ENCODE measurements at regions not wholly inside any gene's neighbourhood (a gene's known extent, or its start where the extent isn't known, plus 50 kb on each side); places are given as distances from the start of the nearest gene placed in this dataset.
"Not testable (repeated sequence)": the region's sequence is repeated elsewhere in the genome, so short reads cannot be mapped to it uniquely, and the experiment has no call there.

DNA sequence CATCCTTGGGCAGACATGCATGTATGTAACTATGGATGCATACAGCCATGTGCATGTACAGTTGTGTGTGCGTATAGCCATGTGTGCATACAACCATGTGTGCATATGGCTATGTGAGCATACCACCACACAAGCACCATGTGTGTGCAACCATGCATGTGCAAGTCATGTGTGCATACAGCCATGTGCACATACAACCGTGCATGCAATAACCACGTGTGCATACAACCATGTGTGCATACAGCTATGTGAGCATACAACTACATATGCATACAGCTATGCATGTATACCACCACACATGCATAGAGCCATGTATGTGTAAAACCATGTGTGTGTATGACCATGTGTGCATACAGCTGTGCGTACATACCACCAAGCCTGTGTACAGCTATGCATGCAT lies 185.7 kb downstream of the BANP start:
- DNase-seq; intact Hi-C loops (cut with DNase I); H3K27ac ChIP-seq (ENCODE audit: low read length); ATAC-seq; H3K4me3 ChIP-seq (ENCODE audit: low read length); H3K27me3 ChIP-seq (ENCODE audit: control insufficient read depth, insufficient read depth); H3K9me3 ChIP-seq (ENCODE audit: control insufficient read depth, low read length); H3K4me1 ChIP-seq (ENCODE audit: control insufficient read depth, insufficient read depth, low read length): not testable (repeated sequence)
- 95% methylated on average over 4 of the region's 4 CpGs for WGBS

DNA sequence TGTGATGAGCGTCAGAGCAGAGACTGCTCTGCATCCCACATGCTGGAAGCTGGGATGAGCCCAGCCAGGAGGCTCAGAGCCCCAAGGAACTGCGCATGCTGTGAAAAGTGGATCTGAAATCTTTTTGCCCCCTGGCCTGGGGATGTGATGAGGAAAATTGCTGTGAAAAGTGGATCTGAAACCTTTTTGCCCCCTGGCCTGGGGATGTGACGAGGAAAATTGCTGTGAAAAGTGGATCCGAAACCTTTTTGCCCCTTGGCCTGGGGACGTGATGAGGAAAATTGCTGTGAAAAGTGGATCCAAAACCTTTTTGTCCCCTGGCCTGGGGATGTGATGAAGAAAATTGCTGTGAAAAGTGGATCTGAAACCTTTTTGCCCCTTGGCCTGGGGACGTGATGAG lies 187.9 kb downstream of the BANP start:
- H3K4me1 ChIP-seq (ENCODE audit: control insufficient read depth, insufficient read depth, low read length); ATAC-seq; H3K27me3 ChIP-seq (ENCODE audit: control insufficient read depth, insufficient read depth); intact Hi-C loops (cut with DNase I); DNase-seq; H3K4me3 ChIP-seq (ENCODE audit: low read length); H3K27ac ChIP-seq (ENCODE audit: low read length); H3K9me3 ChIP-seq (ENCODE audit: control insufficient read depth, low read length): not testable (repeated sequence)
- WGBS: 81% methylated on average over 6 of the region's 6 CpGs

DNA sequence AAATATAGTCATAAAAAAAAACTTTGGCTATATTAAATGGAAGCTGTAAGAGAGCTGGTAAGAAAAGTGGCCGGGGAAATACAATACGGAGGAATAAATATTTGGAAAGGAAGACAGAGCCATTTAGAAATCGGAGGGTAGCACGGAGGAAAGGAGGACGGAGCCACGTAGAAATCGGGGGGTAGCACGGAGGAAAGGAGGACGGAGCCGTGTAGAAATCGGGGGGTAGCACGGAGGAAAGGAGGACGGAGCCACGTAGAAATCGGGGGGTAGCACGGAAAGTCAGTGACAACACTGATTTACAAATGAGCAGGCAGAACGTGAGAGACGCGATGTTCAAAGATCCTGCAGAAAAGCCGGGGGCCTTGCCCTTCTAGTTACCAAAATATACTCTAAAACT lies 189.0 kb downstream of the BANP start:
- intact Hi-C loops (cut with DNase I); ATAC-seq: not testable (repeated sequence)

DNA sequence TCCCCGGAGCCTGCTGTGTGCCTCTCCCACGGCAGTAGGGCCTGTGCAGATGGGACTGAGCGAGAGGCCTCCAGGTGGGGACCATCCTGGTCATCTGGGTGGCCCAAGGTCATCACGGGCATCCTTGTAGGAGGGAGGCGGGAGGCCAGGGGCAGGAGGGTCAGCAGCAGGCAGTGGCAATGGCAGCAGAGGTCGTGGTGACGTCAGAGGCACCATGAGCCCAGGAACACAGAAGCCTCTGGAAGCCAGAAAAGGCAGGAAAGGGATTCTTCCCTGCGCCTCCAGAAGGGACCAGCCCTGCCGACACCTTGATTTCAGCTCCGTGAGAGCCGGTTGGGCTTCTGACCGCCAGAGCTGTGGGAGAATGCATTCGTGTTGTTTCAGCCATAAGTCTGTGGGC lies 190.3 kb downstream of the BANP start:
- H3K4me1 ChIP-seq (ENCODE audit: control insufficient read depth, insufficient read depth, low read length): no peaks in the 10 kb centered on the region
- no peak for DNase-seq
- intact Hi-C loops (cut with DNase I): no loop called here
- no peak overlapping the region for H3K27ac ChIP-seq (ENCODE audit: low read length)
- H3K27me3 ChIP-seq (ENCODE audit: control insufficient read depth, insufficient read depth): no peaks in the 10 kb centered on the region
- ATAC-seq: no peak
- H3K4me3 ChIP-seq (ENCODE audit: low read length): no peak overlapping the region
- peaks cover 2% of the 10 kb centered on the region for H3K9me3 ChIP-seq (ENCODE audit: control insufficient read depth, low read length)
- 81% methylated on average over 13 of the region's 13 CpGs for WGBS

More for the DNA sequence above, 189.0 kb downstream of the BANP start:
- not testable (repeated sequence) for H3K9me3 ChIP-seq (ENCODE audit: control insufficient read depth, low read length); DNase-seq; H3K4me3 ChIP-seq (ENCODE audit: low read length); H3K4me1 ChIP-seq (ENCODE audit: control insufficient read depth, insufficient read depth, low read length); H3K27me3 ChIP-seq (ENCODE audit: control insufficient read depth, insufficient read depth); H3K27ac ChIP-seq (ENCODE audit: low read length)
- 91% methylated on average over 20 of the region's 20 CpGs for WGBS

DNA sequence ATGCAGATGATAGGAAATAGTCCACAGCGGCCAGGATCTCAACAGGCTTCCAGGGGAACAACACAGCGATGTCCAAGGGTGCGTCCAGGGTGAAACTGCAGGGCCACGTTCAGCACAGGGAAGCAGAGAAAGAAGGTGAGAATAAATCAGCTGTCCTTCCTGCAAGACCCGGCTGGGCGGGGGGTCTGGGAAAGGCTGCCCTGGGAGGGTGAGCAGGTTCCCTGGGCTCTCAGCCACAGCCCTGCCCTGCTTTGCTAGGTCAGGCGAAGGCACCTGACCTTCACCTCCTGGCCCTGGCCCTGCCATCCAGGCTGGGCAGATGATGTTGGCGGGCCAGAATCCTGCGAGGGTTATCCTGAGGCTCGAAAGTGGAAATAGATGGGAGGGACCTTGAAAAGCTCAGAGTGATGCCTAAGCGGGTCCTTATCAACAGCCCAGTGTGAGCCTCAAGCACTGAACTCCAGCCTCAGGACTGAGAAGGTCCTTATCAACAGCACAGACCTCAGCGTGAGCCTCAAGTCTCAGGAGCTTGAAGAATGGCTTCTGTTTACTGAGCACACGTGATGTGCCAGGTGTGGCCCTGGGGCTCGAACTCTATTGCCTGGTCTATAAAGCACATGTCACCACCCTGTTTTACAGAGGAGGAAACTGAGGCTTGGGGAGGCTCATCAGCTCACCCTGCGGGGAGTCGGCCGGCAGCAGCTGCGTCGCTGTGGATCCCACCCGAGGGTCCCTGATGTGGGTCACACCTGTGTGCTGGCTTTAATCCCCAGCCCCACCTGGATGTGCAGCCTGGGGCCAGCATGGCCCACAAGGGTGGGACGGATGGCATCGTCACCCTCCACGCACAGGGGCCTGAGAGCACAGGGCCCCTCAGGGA lies 191.1 kb downstream of the BANP start:
- DNase-seq; H3K27me3 ChIP-seq (ENCODE audit: control insufficient read depth, insufficient read depth); H3K4me3 ChIP-seq (ENCODE audit: low read length); ATAC-seq; intact Hi-C loops (cut with DNase I); H3K9me3 ChIP-seq (ENCODE audit: control insufficient read depth, low read length); H3K4me1 ChIP-seq (ENCODE audit: control insufficient read depth, insufficient read depth, low read length); H3K27ac ChIP-seq (ENCODE audit: low read length): not testable (repeated sequence)
- WGBS: 91% methylated on average over 23 of the region's 23 CpGs

DNA sequence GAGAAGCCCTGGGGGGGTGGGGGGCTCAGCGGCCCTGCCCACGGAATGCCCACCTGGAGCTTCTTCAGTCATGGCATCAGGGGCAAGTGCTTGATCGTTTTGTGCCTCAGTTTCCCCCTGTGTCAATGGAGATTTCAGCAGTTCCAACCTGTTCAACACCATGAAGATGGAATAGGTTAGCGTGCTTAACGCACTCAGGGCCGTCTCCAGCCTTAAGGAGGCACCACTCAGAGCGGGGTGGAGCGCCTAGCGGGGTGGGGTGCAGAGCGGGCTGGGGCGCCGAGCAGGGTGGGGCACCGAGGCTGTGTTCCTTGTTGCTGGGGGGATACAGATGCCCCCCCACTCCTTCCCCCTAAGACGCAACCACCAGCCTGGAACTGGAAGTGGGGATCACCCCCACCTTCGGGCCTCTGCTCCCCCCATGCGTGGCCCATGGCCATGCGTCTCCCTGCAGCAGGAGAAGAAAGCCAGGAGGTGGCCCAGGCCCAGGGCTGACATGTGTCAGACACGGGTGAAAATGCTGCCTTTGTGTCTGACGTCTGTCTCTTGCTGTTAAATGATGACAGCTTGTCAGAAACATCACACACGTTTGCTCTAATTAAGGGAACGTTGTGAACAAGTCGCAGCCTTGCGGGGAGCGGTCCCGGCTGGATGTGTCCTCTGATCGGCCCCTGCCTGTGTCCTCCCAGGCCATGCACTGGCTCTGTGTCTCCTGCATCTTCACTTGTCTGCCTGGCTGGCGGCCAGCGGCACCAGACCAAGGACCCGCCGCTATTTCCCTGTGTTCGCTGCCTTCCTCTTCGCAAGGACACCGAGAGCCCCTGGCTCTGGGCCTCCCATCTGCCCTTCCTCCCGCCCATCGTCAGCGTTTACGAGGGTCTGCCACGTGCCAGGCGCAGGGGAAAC lies 192.1 kb downstream of the BANP start:
- H3K4me1 ChIP-seq (ENCODE audit: control insufficient read depth, insufficient read depth, low read length); intact Hi-C loops (cut with DNase I); H3K27me3 ChIP-seq (ENCODE audit: control insufficient read depth, insufficient read depth); H3K9me3 ChIP-seq (ENCODE audit: control insufficient read depth, low read length); H3K4me3 ChIP-seq (ENCODE audit: low read length): not testable (repeated sequence)
- peak overlapping the region; percentile 49 for H3K27ac ChIP-seq (ENCODE audit: low read length)
- ATAC-seq (peak; percentile 78 to 82), DNase-seq (peak; percentile 69 to 87 (median 86))
- 43% methylated on average over 38 of the region's 39 CpGs for WGBS

DNA sequence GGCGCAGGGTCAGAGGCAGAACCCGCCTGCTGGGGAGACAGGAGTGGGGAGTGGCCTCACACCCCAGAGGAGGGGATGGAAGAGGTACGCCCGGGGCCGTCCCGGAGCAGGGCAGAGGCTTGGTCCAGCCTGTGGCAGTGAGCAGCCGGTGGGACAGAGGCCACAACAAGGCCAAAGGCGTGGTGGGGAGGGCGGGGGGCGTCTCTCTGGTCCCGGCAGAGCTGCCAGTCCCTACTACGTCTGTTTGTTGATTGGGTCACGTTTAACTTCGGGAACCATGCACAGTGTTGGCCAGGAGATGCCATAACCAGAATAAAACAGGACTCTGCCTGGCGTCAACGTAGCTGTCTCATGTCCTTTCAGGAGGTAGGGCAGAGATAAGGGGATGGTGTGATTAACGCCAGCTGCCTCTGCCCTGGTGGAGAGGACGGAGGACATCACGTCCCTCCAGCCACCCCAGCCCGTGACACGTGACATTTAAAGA lies 192.8 kb downstream of the BANP start:
- H3K4me3 ChIP-seq (ENCODE audit: low read length): no peak overlapping the region
- DNase-seq: peak; percentile 74 to 83 (median 82)
- peak; percentile 82 to 85 for ATAC-seq
- peak overlapping the region; percentile 49 for H3K27ac ChIP-seq (ENCODE audit: low read length)
- intact Hi-C loops (cut with DNase I): no loop called here
- H3K27me3 ChIP-seq (ENCODE audit: control insufficient read depth, insufficient read depth): no peaks in the 10 kb centered on the region
- H3K4me1 ChIP-seq (ENCODE audit: control insufficient read depth, insufficient read depth, low read length): no peaks in the 10 kb centered on the region
- no peaks in the 10 kb centered on the region for H3K9me3 ChIP-seq (ENCODE audit: control insufficient read depth, low read length)
- 23% methylated on average over 21 of the region's 21 CpGs for WGBS

DNA sequence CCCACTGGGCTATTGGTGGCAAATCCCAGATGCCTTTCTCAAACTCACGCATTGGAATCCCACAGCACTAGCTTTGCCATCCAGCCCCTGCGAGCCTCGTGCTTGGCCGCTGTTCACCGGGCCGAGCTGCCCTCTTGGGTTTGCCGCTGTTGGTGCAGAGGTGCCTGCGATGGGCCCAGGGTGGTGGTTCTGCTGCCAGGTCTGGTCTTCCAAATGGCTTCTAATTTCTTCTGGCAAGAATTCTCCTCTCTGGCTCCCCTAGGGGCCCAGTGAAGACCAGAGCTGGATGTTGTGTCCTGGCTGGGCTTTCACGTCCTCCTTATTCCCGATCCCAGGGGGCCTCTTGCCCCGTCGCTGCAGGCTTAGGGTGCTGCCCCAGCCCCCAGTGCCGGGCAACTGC lies 194.1 kb downstream of the BANP start:
- H3K27ac ChIP-seq (ENCODE audit: low read length); H3K4me1 ChIP-seq (ENCODE audit: control insufficient read depth, insufficient read depth, low read length); H3K27me3 ChIP-seq (ENCODE audit: control insufficient read depth, insufficient read depth); intact Hi-C loops (cut with DNase I); H3K9me3 ChIP-seq (ENCODE audit: control insufficient read depth, low read length); ATAC-seq; H3K4me3 ChIP-seq (ENCODE audit: low read length): not testable (repeated sequence)
- peak in 1 of 3 donors; percentile 77 for DNase-seq
- 81% methylated on average over 12 of the region's 13 CpGs for WGBS

DNA sequence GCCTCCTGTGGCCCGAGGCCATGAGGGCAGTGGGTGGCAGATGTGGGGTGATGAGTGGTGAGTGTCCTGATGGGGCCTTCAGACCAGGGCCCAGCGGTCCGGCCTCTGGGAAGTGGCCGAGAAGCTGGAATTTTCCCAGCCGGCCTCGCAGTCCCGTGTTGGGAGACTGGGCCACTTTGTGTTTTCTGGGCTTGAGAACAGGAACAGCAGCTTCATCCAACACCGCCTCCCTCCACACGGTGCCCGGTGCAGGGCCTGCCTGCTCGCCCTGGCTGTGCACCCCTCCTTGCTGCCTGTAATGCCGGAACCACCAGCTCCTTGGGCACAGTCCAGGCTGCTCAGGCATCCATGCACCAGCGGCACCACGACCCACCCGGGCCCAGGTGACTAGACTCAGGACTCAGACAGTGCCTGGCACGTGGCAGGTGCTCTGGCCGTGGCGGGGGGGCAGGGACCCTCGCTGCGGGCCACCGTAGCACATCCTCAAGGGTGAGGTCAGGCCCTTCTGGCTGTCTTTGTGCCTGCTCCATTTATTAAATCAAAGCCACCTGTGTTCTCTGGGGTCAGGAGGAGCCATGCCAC lies 194.7 kb downstream of the BANP start:
- H3K4me1 ChIP-seq (ENCODE audit: control insufficient read depth, insufficient read depth, low read length); H3K27ac ChIP-seq (ENCODE audit: low read length); intact Hi-C loops (cut with DNase I); H3K27me3 ChIP-seq (ENCODE audit: control insufficient read depth, insufficient read depth); H3K9me3 ChIP-seq (ENCODE audit: control insufficient read depth, low read length); H3K4me3 ChIP-seq (ENCODE audit: low read length): not testable (repeated sequence)
- 69% methylated on average over 21 of the region's 21 CpGs for WGBS
- ATAC-seq: peak in 1 of 2 donors; percentile 10
- DNase-seq: peak in 1 of 3 donors; percentile 50

DNA sequence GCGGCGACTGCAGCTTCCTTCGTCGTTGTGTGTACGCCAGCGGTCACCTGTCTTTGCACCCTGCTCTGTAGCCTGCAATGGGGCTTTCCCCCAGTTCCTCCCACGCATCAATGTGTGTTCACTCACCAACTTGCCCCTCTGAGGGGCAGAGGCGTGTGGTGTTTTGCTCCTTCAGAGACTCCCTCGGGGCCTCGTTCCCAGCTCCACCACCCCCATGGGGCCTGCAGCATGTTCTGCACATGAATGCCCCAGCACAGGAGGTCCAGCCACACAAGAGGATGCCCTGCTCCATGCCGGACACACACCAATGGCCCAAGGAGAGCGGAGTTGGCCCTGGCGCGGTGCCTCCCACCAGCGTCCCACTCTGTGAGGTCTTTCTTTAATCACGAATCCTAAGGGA lies 196.8 kb downstream of the BANP start:
- H3K4me3 ChIP-seq (ENCODE audit: low read length); intact Hi-C loops (cut with DNase I); H3K27ac ChIP-seq (ENCODE audit: low read length); H3K27me3 ChIP-seq (ENCODE audit: control insufficient read depth, insufficient read depth); H3K9me3 ChIP-seq (ENCODE audit: control insufficient read depth, low read length); ATAC-seq; H3K4me1 ChIP-seq (ENCODE audit: control insufficient read depth, insufficient read depth, low read length): not testable (repeated sequence)
- 94% methylated on average over 16 of the region's 16 CpGs for WGBS
- DNase-seq: peak in 1 of 3 donors; percentile 62
